ENCODE measurements at regions not wholly inside any gene's neighbourhood (a gene's known extent, or its start where the extent isn't known, plus 50 kb on each side); places are given as distances from the start of the nearest gene placed in this dataset.

DNA sequence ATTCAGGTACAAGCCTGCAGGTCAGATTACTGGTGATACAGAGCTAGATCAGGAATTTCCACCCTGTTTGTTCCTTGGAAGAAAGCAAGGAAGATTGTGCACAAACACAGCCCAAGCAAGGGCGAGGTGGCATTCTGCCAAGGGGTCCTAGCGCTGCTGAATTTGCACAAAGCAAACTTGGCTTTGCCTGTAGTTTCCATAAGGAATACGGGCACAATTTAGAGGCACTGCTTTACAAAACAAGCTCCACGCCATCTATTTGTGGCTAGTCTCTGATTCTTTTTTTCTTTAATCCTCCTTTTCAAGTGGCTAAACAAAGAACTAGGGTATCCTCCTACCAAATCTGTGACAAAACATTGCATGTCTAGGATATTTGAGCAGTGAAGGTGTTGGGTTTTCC is 195.5 kb upstream of the ACVR2A start:
- Histone ChIP-seq H3K23me2 (ENCODE audit: insufficient read length, low read depth, low read length, poor library complexity, severe bottlenecking) (no peaks in the 10 kb centered on the region), H3K18ac (ENCODE audit: insufficient read length, low read depth, low read length) (no peak overlapping the region), H3K4me1 (ENCODE audit: insufficient read depth, low read length) (peaks cover 2% of the 10 kb centered on the region), H3K9me3 (ENCODE audit: control insufficient read depth, low read depth, low read length) (no peaks in the 10 kb centered on the region), H3K4me2 (ENCODE audit: insufficient read depth, insufficient read length, low read length) (no peak overlapping the region), H2BK5ac (ENCODE audit: insufficient read length, low read length) (no peak overlapping the region), H4K8ac (replicated peaks; ENCODE audit: insufficient read length, low read depth, low read length) (no peak overlapping the region), H3K23ac (ENCODE audit: insufficient read length, low read depth, low read length) (no peak overlapping the region), H3K27ac (ENCODE audit: insufficient read length, low read depth, low read length) (no peak overlapping the region), H3K14ac (ENCODE audit: insufficient read depth, low read length) (no peak overlapping the region), H4K5ac (ENCODE audit: insufficient read length, low read depth, low read length) (no peak overlapping the region), H3K79me1 (ENCODE audit: insufficient read depth, low read depth, low read length, poor library complexity, severe bottlenecking) (no peaks in the 10 kb centered on the region), H3K27me3 (ENCODE audit: insufficient read depth, low read length) (no peaks in the 10 kb centered on the region), H4K20me1 (ENCODE audit: control insufficient read depth, insufficient read depth, insufficient read length) (no peaks in the 10 kb centered on the region), H3K9ac (ENCODE audit: extremely low read depth, insufficient read length, low read length) (no peak overlapping the region), H2AFZ (ENCODE audit: low read length) (no peak overlapping the region), H2BK15ac (ENCODE audit: low read depth, low read length) (no peak overlapping the region), H2AK5ac (ENCODE audit: insufficient read length, low read length) (no peak overlapping the region), H3K79me2 (ENCODE audit: insufficient read depth, low read length) (no peaks in the 10 kb centered on the region), H2BK120ac (ENCODE audit: low read depth, low read length, poor library complexity, severe bottlenecking) (no peak overlapping the region), H3T11ph (ENCODE audit: low read length) (no peak overlapping the region), H2BK20ac (ENCODE audit: low read depth, low read length, poor library complexity, severe bottlenecking) (no peak overlapping the region), H4K91ac (ENCODE audit: insufficient read length, low read depth, low read length) (no peak overlapping the region), H2BK12ac (ENCODE audit: insufficient read length, low read depth, low read length) (no peak overlapping the region), H3K56ac (ENCODE audit: insufficient read length, low read depth, low read length) (no peak overlapping the region), H3K4ac (ENCODE audit: low read depth, low read length) (no peak overlapping the region)
- Mint-ChIP-seq H3K9me3 (no peaks in the 10 kb centered on the region), H3K4me1 (peaks cover 56% of the 10 kb centered on the region in 2 experiments), H3K4me3 (no peak overlapping the region), H3K27me3 (ENCODE audit: low read depth) (no peaks in the 10 kb centered on the region), H3K36me3 (ENCODE audit: insufficient read depth in 1 of 3, low read depth in 3 of 3) (no peaks in the 10 kb centered on the region), H3K27ac (peak overlapping the region in 1 of 3 experiments; percentile 70; a peak in 2 of 7 replicates)
- WGBS (ENCODE audit: extremely low coverage, insufficient read length, low lambda C conversion rate): no CpG with 5 or more reads among the region's 4 CpGs
- TF ChIP-seq, protein P1, sequence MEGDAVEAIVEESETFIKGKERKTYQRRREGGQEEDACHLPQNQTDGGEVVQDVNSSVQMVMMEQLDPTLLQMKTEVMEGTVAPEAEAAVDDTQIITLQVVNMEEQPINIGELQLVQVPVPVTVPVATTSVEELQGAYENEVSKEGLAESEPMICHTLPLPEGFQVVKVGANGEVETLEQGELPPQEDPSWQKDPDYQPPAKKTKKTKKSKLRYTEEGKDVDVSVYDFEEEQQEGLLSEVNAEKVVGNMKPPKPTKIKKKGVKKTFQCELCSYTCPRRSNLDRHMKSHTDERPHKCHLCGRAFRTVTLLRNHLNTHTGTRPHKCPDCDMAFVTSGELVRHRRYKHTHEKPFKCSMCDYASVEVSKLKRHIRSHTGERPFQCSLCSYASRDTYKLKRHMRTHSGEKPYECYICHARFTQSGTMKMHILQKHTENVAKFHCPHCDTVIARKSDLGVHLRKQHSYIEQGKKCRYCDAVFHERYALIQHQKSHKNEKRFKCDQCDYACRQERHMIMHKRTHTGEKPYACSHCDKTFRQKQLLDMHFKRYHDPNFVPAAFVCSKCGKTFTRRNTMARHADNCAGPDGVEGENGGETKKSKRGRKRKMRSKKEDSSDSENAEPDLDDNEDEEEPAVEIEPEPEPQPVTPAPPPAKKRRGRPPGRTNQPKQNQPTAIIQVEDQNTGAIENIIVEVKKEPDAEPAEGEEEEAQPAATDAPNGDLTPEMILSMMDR (conservative IDR thresholded peaks at IDR 0.05): no peak
- DNase-seq: no peak
